SH-SY5Y (cell line): ENCODE measurements at regions not wholly inside any gene's neighbourhood (a gene's known extent, or its start where the extent isn't known, plus 50 kb on each side); places are given as distances from the start of the nearest gene placed in this dataset.

ENCODE experiments used
- GATA2 ChIP-seq: IDR thresholded peaks from 2 replicates; pipeline ENCODE4 v1.6.1; 2011; ENCODE audit warnings: mild to moderate bottlenecking, low read depth, low read length
- GATA3 ChIP-seq: IDR thresholded peaks from 2 replicates; pipeline ENCODE4 v1.6.1; 2011; ENCODE audit warnings: low read depth, mild to moderate bottlenecking, low read length, moderate library complexity

GRCh38 chr6:78517399-78517798 is 350.0 kb upstream of the IRAK1BP1 start:
- no peak for TF ChIP-seq GATA3
- TF ChIP-seq GATA2: no peak
